PC-3 (cell line): ENCODE measurements at regions not wholly inside any gene's neighbourhood (a gene's known extent, or its start where the extent isn't known, plus 50 kb on each side); places are given as distances from the start of the nearest gene placed in this dataset.

ENCODE experiments used
- ATAC-seq: fragments of 200-7000 bp; cut with Tn5 transposase; 2 replicates; pipeline ENCODE4 v1.9.1; 2020; ENCODE audit warnings: mild to moderate bottlenecking, moderate library complexity
- BruUV-seq: library from RNA; stranded (reverse); fragments of 400-500 nt; replicated peaks from 2 replicates; lab custom pipeline; 2021; lab: Mats Ljungman, UMichigan
- CTCF ChIA-PET: fragments of 300-600 bp; sonication (Branson Sonifier 250); formaldehyde crosslinking; loops from one replicate; lab custom pipeline; 2022; ENCODE audit warnings: antibody characterized with exemption; lab: Charles Lee
- POLR2A ChIA-PET: fragments of 300-600 bp; sonication (Branson Sonifier 250); formaldehyde crosslinking; loops from one replicate; lab custom pipeline; 2022; ENCODE audit warnings: antibody characterized with exemption; ENCODE audit not compliant: unreplicated experiment; lab: Charles Lee
- DNase-seq: peaks from one replicate; pipeline ENCODE4 v3.0.0-alpha.2; 2015
- H2AFZ ChIP-seq: fragments of 300-600 bp; sonication (generic); 2 replicates; pipeline ENCODE4 v1.6.0; 2016; ENCODE audit warnings: antibody characterized with exemption, low read length
- H3F3A ChIP-seq: fragments of 300-600 bp; sonication (generic); one replicate; pipeline ENCODE4 v1.6.0; 2017; ENCODE audit warnings: antibody characterized with exemption, low read length, control low read depth, mild to moderate bottlenecking; ENCODE audit not compliant: unreplicated experiment
- H3K27ac ChIP-seq: fragments of 300-600 bp; sonication (generic); 2 replicates; pipeline ENCODE4 v1.5.1; 2016; ENCODE audit warnings: mild to moderate bottlenecking, low read length
- H3K27me3 ChIP-seq: fragments of 300-600 bp; sonication (generic); 2 replicates; pipeline ENCODE4 v1.6.1; 2016; ENCODE audit warnings: low read length, mixed read lengths
- H3K36me3 ChIP-seq: fragments of 300-600 bp; sonication (generic); 2 replicates; pipeline ENCODE4 v1.6.1; 2016; ENCODE audit warnings: low read depth, mixed run types, low read length, mixed read lengths
- H3K4me1 ChIP-seq: fragments of 300-600 bp; sonication (generic); 2 replicates; pipeline ENCODE4 v1.5.1; 2016; ENCODE audit warnings: low read length; ENCODE audit not compliant: insufficient read depth
- H3K4me2 ChIP-seq: fragments of 300-600 bp; sonication (generic); 2 replicates; pipeline ENCODE4 v1.6.0; 2016; ENCODE audit warnings: low read length
- H3K4me3 ChIP-seq: fragments of 300-600 bp; sonication (generic); 2 replicates; pipeline ENCODE4 v1.5.1; 2016; ENCODE audit warnings: mild to moderate bottlenecking, low read length, mixed read lengths
- H3K79me2 ChIP-seq: fragments of 300-600 bp; sonication (generic); 2 replicates; pipeline ENCODE4 v1.6.1; 2017; ENCODE audit warnings: low read length, mixed read lengths
- H3K9ac ChIP-seq: fragments of 300-600 bp; sonication (generic); 2 replicates; pipeline ENCODE4 v1.6.0; 2016; ENCODE audit warnings: mild to moderate bottlenecking, low read length
- H3K9me2 ChIP-seq: fragments of 300-600 bp; sonication (generic); replicated peaks from 2 replicates; pipeline ENCODE4 v1.6.1; 2016; ENCODE audit warnings: mixed run types, low read length, mixed read lengths
- H3K9me3 ChIP-seq: fragments of 300-600 bp; sonication (generic); 2 replicates; pipeline ENCODE4 v1.6.1; 2016; ENCODE audit warnings: low read length, mixed read lengths
- H4K20me1 ChIP-seq: fragments of 300-600 bp; sonication (generic); 2 replicates; pipeline ENCODE4 v1.6.1; 2016; ENCODE audit warnings: low read length, mixed read lengths
- CTCF ChIP-seq: fragments of 300-600 bp; sonication (generic); conservative IDR thresholded peaks from 2 replicates; pipeline ENCODE4 v1.5.1; 2017; ENCODE audit warnings: antibody characterized with exemption, low read depth, mild to moderate bottlenecking, low read length
- EZH2 ChIP-seq: fragments of 300-600 bp; sonication (generic); IDR thresholded peaks from one replicate; pipeline ENCODE4 v1.6.1; 2017; ENCODE audit warnings: antibody characterized with exemption, mild to moderate bottlenecking, low read length; ENCODE audit not compliant: unreplicated experiment
- EZH2phosphoT487 ChIP-seq: fragments of 300-600 bp; sonication (generic); IDR thresholded peaks from 2 replicates; pipeline ENCODE4 v1.6.1; 2018; ENCODE audit warnings: mild to moderate bottlenecking, antibody characterized with exemption, low read length, borderline replicate concordance
- intact Hi-C: fragments of 100-400 bp; cut with micrococcal nuclease; formaldehyde crosslinking; loops from 2 replicates; pipeline ENCODE4 v1.9.0; 2023

GRCh38 chr3:23676093-23676492 is 129.7 kb upstream of the UBE2E1 start:
- no peak overlapping the region for H3K4me2 ChIP-seq
- H3K9me3 ChIP-seq: no peaks in the 10 kb centered on the region
- no peaks in the 10 kb centered on the region for H3K27me3 ChIP-seq
- H3K36me3 ChIP-seq: no peaks in the 10 kb centered on the region
- no peaks in the 10 kb centered on the region for H4K20me1 ChIP-seq
- H3K4me3 ChIP-seq: no peak overlapping the region
- intact Hi-C loops: no loop called here
- no peak overlapping the region for H3K9ac ChIP-seq
- ChIA-PET POLR2A (no interaction called here), CTCF (interaction anchor here (0.7 kb wide), 1 partner anchor 915 kb away, joined by 4 read pairs; no protein-coding TSS in a partner anchor)
- H3F3A ChIP-seq: no peaks in the 10 kb centered on the region
- DNase-seq (peak; percentile 41), ATAC-seq (no peak)
- TF ChIP-seq EZH2 (no peak), EZH2phosphoT487 (no peak), CTCF (no peak)
- BruUV-seq: no TSS peak
- H3K9me2 ChIP-seq: no peaks in the 10 kb centered on the region
- no peaks in the 10 kb centered on the region for H3K79me2 ChIP-seq
- peaks cover 6% of the 10 kb centered on the region for H3K4me1 ChIP-seq
- H3K27ac ChIP-seq: no peak overlapping the region
- no peak overlapping the region for H2AFZ ChIP-seq

- Histone ChIP-seq H3F3A (no peaks in the 10 kb centered on the region), H3K27ac (no peak overlapping the region), H3K36me3 (no peaks in the 10 kb centered on the region), H3K4me3 (no peak overlapping the region), H3K4me2 (no peak overlapping the region), H3K79me2 (no peaks in the 10 kb centered on the region), H3K9me2 (no peaks in the 10 kb centered on the region), H3K9ac (no peak overlapping the region), H2AFZ (no peak overlapping the region), H3K4me1 (peaks cover 26% of the 10 kb centered on the region), H4K20me1 (no peaks in the 10 kb centered on the region), H3K27me3 (no peaks in the 10 kb centered on the region), H3K9me3 (no peaks in the 10 kb centered on the region)
- TF ChIP-seq CTCF (no peak), EZH2phosphoT487 (no peak), EZH2 (no peak)
- POLR2A ChIA-PET: no interaction called here
- intact Hi-C loops: no loop called here
- CTCF ChIA-PET: no interaction called here
- no TSS peak for BruUV-seq
- DNase-seq (no peak), ATAC-seq (no peak)
Observed at GRCh38 chr3:23682646-23683045, 123.1 kb upstream of the UBE2E1 start.

GRCh38 chr3:23685541-23686258 is 120.1 kb upstream of the UBE2E1 start:
- ChIA-PET CTCF (no interaction called here), POLR2A (no interaction called here)
- no peak overlapping the region; the same call in 1 of the 2 replicates for H2AFZ ChIP-seq
- H3K9me2 ChIP-seq: no peaks in the 10 kb centered on the region
- peak overlapping the region; percentile 85 for H3K27ac ChIP-seq
- H3K79me2 ChIP-seq: no peaks in the 10 kb centered on the region
- BruUV-seq: no TSS peak
- ATAC-seq (peak; percentile 93), DNase-seq (peak; percentile 100)
- TF ChIP-seq EZH2phosphoT487 (no peak), CTCF (no peak), EZH2 (no peak)
- H3K4me2 ChIP-seq: peak overlapping the region; percentile 65
- H3K27me3 ChIP-seq: no peaks in the 10 kb centered on the region
- H4K20me1 ChIP-seq: no peaks in the 10 kb centered on the region
- H3K4me1 ChIP-seq: peaks cover 26% of the 10 kb centered on the region
- peak overlapping the region; percentile 50 for H3K9ac ChIP-seq
- intact Hi-C loops: loop anchor here (2.0 to 5.0 kb wide), 3 partner anchors 17 to 108 kb away; no protein-coding TSS in a partner anchor
- peaks cover 7% of the 10 kb centered on the region; the same call in 1 of the 2 replicates for H3K9me3 ChIP-seq
- no peak overlapping the region for H3K4me3 ChIP-seq
- no peaks in the 10 kb centered on the region for H3F3A ChIP-seq
- no peaks in the 10 kb centered on the region; the same call in 1 of the 2 replicates for H3K36me3 ChIP-seq
